ENCODE measurements at regions not wholly inside any gene's neighbourhood (a gene's known extent, or its start where the extent isn't known, plus 50 kb on each side); places are given as distances from the start of the nearest gene placed in this dataset.
A peak's percentile ranks its signal among the peaks of the same experiment; 100 is the strongest.

GRCh38 chr3:16784973-16785372 lies 99.8 kb upstream of the PLCL2 start:
- Histone ChIP-seq H4K20me1 (no peaks in the 10 kb centered on the region), H3K9me3 (replicated peaks in 1 of 11) (0 out of 22 replicates have a peak, but pooled peaks cover 0 to 4% (median 0%) of the 10 kb centered on the region in 11 experiments), H3K27ac (no peak overlapping the region), H3K9ac (no peak overlapping the region), H3K27me3 (no peaks in the 10 kb centered on the region), H3K4me1 (peaks cover 0 to 19% (median 8%) of the 10 kb centered on the region in 10 experiments; a peak in 11 of 20 replicates), H3K4me3 (no peak overlapping the region), H3K4me2 (no peak overlapping the region), H3K36me3 (no peaks in the 10 kb centered on the region)
- TF ChIP-seq Cebpa-rat (IDR thresholded peaks at IDR 0.05), result no peak

GRCh38 chr3:16785465-16785864 lies 99.3 kb upstream of the PLCL2 start:
- Histone ChIP-seq H3K36me3 (no peaks in the 10 kb centered on the region), H3K9me3 (replicated peaks in 1 of 11) (0 out of 22 replicates have a peak, but pooled peaks cover 0 to 4% (median 0%) of the 10 kb centered on the region in 11 experiments), H3K4me3 (no peak overlapping the region), H3K27ac (no peak overlapping the region), H3K4me2 (no peak overlapping the region), H3K9ac (no peak overlapping the region), H4K20me1 (no peaks in the 10 kb centered on the region), H3K4me1 (peaks cover 0 to 22% (median 8%) of the 10 kb centered on the region in 10 experiments; a peak in 11 of 20 replicates), H3K27me3 (no peaks in the 10 kb centered on the region)
- no peak for TF ChIP-seq Cebpa-rat (IDR thresholded peaks at IDR 0.05)

GRCh38 chr3:16788440-16789056 lies 96.2 kb upstream of the PLCL2 start:
- Histone ChIP-seq H3K36me3 (no peaks in the 10 kb centered on the region), H4K20me1 (no peaks in the 10 kb centered on the region), H3K27ac (no peak overlapping the region), H3K4me1 (peaks cover 0 to 28% (median 8%) of the 10 kb centered on the region in 10 experiments; a peak in 11 of 20 replicates), H3K4me3 (no peak overlapping the region), H3K9me3 (replicated peaks in 1 of 11) (no peaks in the 10 kb centered on the region), H3K27me3 (no peaks in the 10 kb centered on the region), H3K9ac (no peak overlapping the region), H3K4me2 (peak overlapping the region in 7 of 11 experiments; percentile 3 to 66 (median 14); a peak in 8 of 22 replicates)
- no peak for TF ChIP-seq Cebpa-rat (IDR thresholded peaks at IDR 0.05)

GRCh38 chr3:16789344-16790120 lies 95.2 kb upstream of the PLCL2 start:
- Histone ChIP-seq H3K9ac (no peak overlapping the region), H3K4me1 (peaks cover 0 to 37% (median 8%) of the 10 kb centered on the region in 10 experiments; a peak in 11 of 20 replicates), H3K27me3 (no peaks in the 10 kb centered on the region), H3K27ac (no peak overlapping the region), H3K36me3 (no peaks in the 10 kb centered on the region), H3K4me3 (no peak overlapping the region), H4K20me1 (no peaks in the 10 kb centered on the region), H3K9me3 (replicated peaks in 1 of 11) (no peaks in the 10 kb centered on the region), H3K4me2 (peak overlapping the region in 8 of 11 experiments; percentile 1 to 66 (median 10); a peak in 6 of 22 replicates)
- 0 out of 22 replicates have a peak, but pooled peaks of 2 of the 11 experiments have one; percentile 18 to 20 for TF ChIP-seq Cebpa-rat (IDR thresholded peaks at IDR 0.05)

GRCh38 chr3:16790432-16791400 lies 94.0 kb upstream of the PLCL2 start:
- Histone ChIP-seq H3K36me3 (no peaks in the 10 kb centered on the region), H3K4me3 (no peak overlapping the region), H3K9ac (no peak overlapping the region), H3K4me2 (no peak overlapping the region), H4K20me1 (no peaks in the 10 kb centered on the region), H3K27ac (no peak overlapping the region), H3K9me3 (replicated peaks in 1 of 11) (no peaks in the 10 kb centered on the region), H3K4me1 (peaks cover 4 to 49% (median 14%) of the 10 kb centered on the region in 10 experiments; a peak in 15 of 20 replicates), H3K27me3 (no peaks in the 10 kb centered on the region)
- TF ChIP-seq Cebpa-rat (IDR thresholded peaks at IDR 0.05), result no peak

- no peaks in the 10 kb centered on the region for H4K20me1 ChIP-seq
- no peak overlapping the region for H3K9ac ChIP-seq
- no peak for TF ChIP-seq Cebpa-rat (IDR thresholded peaks at IDR 0.05)
- no peak overlapping the region for H3K27ac ChIP-seq
- no peaks in the 10 kb centered on the region for H3K27me3 ChIP-seq
- H3K36me3 ChIP-seq, result no peaks in the 10 kb centered on the region
- H3K4me2 ChIP-seq, result peak overlapping the region in 5 of 11 experiments; percentile 14 to 78 (median 43); a peak in 7 of 22 replicates
- no peak overlapping the region for H3K4me3 ChIP-seq
- peaks cover 4 to 74% (median 33%) of the 10 kb centered on the region in 10 experiments; a peak in 16 of 20 replicates for H3K4me1 ChIP-seq
- peaks cover 0 to 3% (median 0%) of the 10 kb centered on the region in 11 experiments; a peak in 1 of 22 replicates for H3K9me3 ChIP-seq (replicated peaks in 1 of 11)
Measured at GRCh38 chr3:16793321-16793720, 91.4 kb upstream of the PLCL2 start.

- Histone ChIP-seq H3K4me2 (peak overlapping the region in 2 of 11 experiments; percentile 16 to 78; a peak in 4 of 22 replicates), H3K9me3 (replicated peaks in 1 of 11) (peaks cover 0 to 10% (median 0%) of the 10 kb centered on the region in 11 experiments; a peak in 3 of 22 replicates), H3K4me3 (no peak overlapping the region), H3K27me3 (no peaks in the 10 kb centered on the region), H3K27ac (no peak overlapping the region; a peak in 1 of 22 replicates), H3K4me1 (peaks cover 4 to 74% (median 35%) of the 10 kb centered on the region in 10 experiments; a peak in 16 of 20 replicates), H4K20me1 (no peaks in the 10 kb centered on the region), H3K9ac (no peak overlapping the region), H3K36me3 (no peaks in the 10 kb centered on the region)
- TF ChIP-seq Cebpa-rat (IDR thresholded peaks at IDR 0.05), result no peak
Measured at GRCh38 chr3:16794257-16794656, 90.5 kb upstream of the PLCL2 start.

GRCh38 chr3:16795581-16795980 lies 89.2 kb upstream of the PLCL2 start:
- Histone ChIP-seq H3K27ac (peak overlapping the region in 1 of 11 experiments; percentile 9; a peak in 2 of 22 replicates), H3K4me3 (no peak overlapping the region), H3K4me2 (peak overlapping the region in 10 of 11 experiments; percentile 10 to 74 (median 42); a peak in 16 of 22 replicates)

More at GRCh38 chr3:16795581-16795980, 89.2 kb upstream of the PLCL2 start:
- Histone ChIP-seq H4K20me1 (no peaks in the 10 kb centered on the region), H3K27me3 (no peaks in the 10 kb centered on the region), H3K4me1 (peaks cover 12 to 76% (median 44%) of the 10 kb centered on the region in 10 experiments), H3K9me3 (replicated peaks in 1 of 11) (peaks cover 0 to 10% (median 0%) of the 10 kb centered on the region in 11 experiments; a peak in 3 of 22 replicates), H3K36me3 (no peaks in the 10 kb centered on the region), H3K9ac (no peak overlapping the region)
- no peak for TF ChIP-seq Cebpa-rat (IDR thresholded peaks at IDR 0.05)
